Loucy (cell line): ENCODE measurements at regions not wholly inside any gene's neighbourhood (a gene's known extent, or its start where the extent isn't known, plus 50 kb on each side); places are given as distances from the start of the nearest gene placed in this dataset.

ENCODE experiments used
- H2AFZ ChIP-seq: fragments of 200-600 bp; sonication (generic); 2 replicates; pipeline ENCODE4 v1.6.0; 2016; ENCODE audit warnings: antibody characterized with exemption, mild to moderate bottlenecking, low read length, moderate library complexity
- H3F3A ChIP-seq: fragments of 200-600 bp; 2 replicates; pipeline ENCODE4 v1.6.0; 2016; ENCODE audit warnings: antibody characterized with exemption, low read depth, mild to moderate bottlenecking
- H3K27me3 ChIP-seq: fragments of 200-600 bp; sonication (generic); 2 replicates; pipeline ENCODE4 v1.6.1; 2014; ENCODE audit warnings: low read length, mild to moderate bottlenecking; ENCODE audit not compliant: insufficient read depth, poor library complexity, severe bottlenecking
- H3K36me3 ChIP-seq: fragments of 200-600 bp; sonication (generic); 2 replicates; pipeline ENCODE4 v1.6.1; 2016; ENCODE audit warnings: low read length; ENCODE audit not compliant: insufficient read depth
- H3K4me1 ChIP-seq: fragments of 200-600 bp; sonication (generic); 2 replicates; pipeline ENCODE4 v1.5.1; 2014; ENCODE audit warnings: low read length, mild to moderate bottlenecking; ENCODE audit not compliant: insufficient read depth, poor library complexity, severe bottlenecking
- H3K4me2 ChIP-seq: fragments of 200-600 bp; sonication (generic); 2 replicates; pipeline ENCODE4 v1.6.0; 2014; ENCODE audit warnings: antibody characterized with exemption, low read length, low read depth, mild to moderate bottlenecking; ENCODE audit not compliant: poor library complexity, severe bottlenecking
- H3K4me3 ChIP-seq: fragments of 200-600 bp; sonication (generic); 2 replicates; pipeline ENCODE4 v1.5.1; 2014; ENCODE audit warnings: low read length, mild to moderate bottlenecking, mixed read lengths; ENCODE audit not compliant: poor library complexity, severe bottlenecking
- H3K79me2 ChIP-seq: fragments of 200-600 bp; sonication (generic); 2 replicates; pipeline ENCODE4 v1.6.1; 2014; ENCODE audit warnings: low read length; ENCODE audit not compliant: insufficient read depth
- H3K9ac ChIP-seq: fragments of 200-600 bp; sonication (generic); 2 replicates; pipeline ENCODE4 v1.6.0; 2014; ENCODE audit warnings: mild to moderate bottlenecking, low read depth, low read length, moderate library complexity; ENCODE audit not compliant: poor library complexity, severe bottlenecking
- H3K9me2 ChIP-seq: fragments of 200-600 bp; sonication (generic); replicated peaks from 2 replicates; pipeline ENCODE4 v1.6.1; 2016; ENCODE audit warnings: low read depth, low read length, mixed read lengths
- H3K9me3 ChIP-seq: fragments of 200-600 bp; sonication (generic); 2 replicates; pipeline ENCODE4 v1.6.1; 2014; ENCODE audit warnings: mild to moderate bottlenecking, antibody characterized with exemption, low read length, low read depth; ENCODE audit not compliant: insufficient read depth
- H4K20me1 ChIP-seq: fragments of 200-600 bp; sonication (generic); 2 replicates; pipeline ENCODE4 v1.6.0; 2014; ENCODE audit warnings: antibody characterized with exemption, low read length, mild to moderate bottlenecking; ENCODE audit not compliant: insufficient read depth, poor library complexity, severe bottlenecking
- CTCF ChIP-seq: fragments of 200-600 bp; sonication (generic); conservative IDR thresholded peaks from 2 replicates; pipeline ENCODE4 v1.5.1; 2014; ENCODE audit warnings: mild to moderate bottlenecking, antibody characterized with exemption, low read length
- EZH2phosphoT487 ChIP-seq: fragments of 200-600 bp; IDR thresholded peaks from 2 replicates; pipeline ENCODE4 v1.6.1; 2018; ENCODE audit warnings: antibody characterized with exemption, mild to moderate bottlenecking, moderate library complexity, borderline replicate concordance

- H3K4me2 ChIP-seq: no peak overlapping the region
- TF ChIP-seq CTCF (no peak), EZH2phosphoT487 (no peak)
- no peaks in the 10 kb centered on the region for H4K20me1 ChIP-seq
- no peak overlapping the region for H3K4me3 ChIP-seq
- H3F3A ChIP-seq: no peaks in the 10 kb centered on the region
- no peak overlapping the region for H2AFZ ChIP-seq
- H3K36me3 ChIP-seq: no peaks in the 10 kb centered on the region
- H3K9me2 ChIP-seq: no peaks in the 10 kb centered on the region
- no peaks in the 10 kb centered on the region for H3K79me2 ChIP-seq
- H3K9me3 ChIP-seq: no peaks in the 10 kb centered on the region
- no peak overlapping the region for H3K9ac ChIP-seq
- no peaks in the 10 kb centered on the region for H3K27me3 ChIP-seq
- no peaks in the 10 kb centered on the region for H3K4me1 ChIP-seq
These were observed 112.8 kb upstream of the ARHGAP20 start for GRCh38 chr11:110824912-110825620.

GRCh38 chr11:110818032-110818687, 105.9 kb upstream of the ARHGAP20 start:
- no peaks in the 10 kb centered on the region; the same call in 1 of the 2 replicates for H3K36me3 ChIP-seq
- peak overlapping the region; percentile 18 for H3K4me3 ChIP-seq
- no peak for TF ChIP-seq CTCF
- no peak for TF ChIP-seq EZH2phosphoT487
- no peaks in the 10 kb centered on the region for H3K79me2 ChIP-seq
- peaks cover 14% of the 10 kb centered on the region for H3K4me1 ChIP-seq
- peak overlapping the region; percentile 42 for H3K4me2 ChIP-seq
- no peaks in the 10 kb centered on the region for H3K27me3 ChIP-seq
- H3K9me3 ChIP-seq: peaks cover 17% of the 10 kb centered on the region
- H3K9ac ChIP-seq: no peak overlapping the region
- no peaks in the 10 kb centered on the region for H3F3A ChIP-seq
- H2AFZ ChIP-seq: no peak overlapping the region
- no peaks in the 10 kb centered on the region for H3K9me2 ChIP-seq
- H4K20me1 ChIP-seq: no peaks in the 10 kb centered on the region

- TF ChIP-seq EZH2phosphoT487 (no peak), CTCF (no peak)
- Histone ChIP-seq H3K9me3 (peaks cover 17% of the 10 kb centered on the region), H3K4me1 (peaks cover 46% of the 10 kb centered on the region), H3K4me3 (no peak overlapping the region), H3K4me2 (no peak overlapping the region), H4K20me1 (no peaks in the 10 kb centered on the region), H3K27me3 (no peaks in the 10 kb centered on the region), H3F3A (0 out of 2 replicates have a peak, but pooled peaks cover 5% of the 10 kb centered on the region), H3K36me3 (no peaks in the 10 kb centered on the region; the same call in 1 of the 2 replicates), H3K9me2 (no peaks in the 10 kb centered on the region), H3K79me2 (no peaks in the 10 kb centered on the region), H3K9ac (no peak overlapping the region), H2AFZ (no peak overlapping the region)
These were observed 100.0 kb upstream of the ARHGAP20 start for GRCh38 chr11:110812086-110812733.
